ENCODE measurements at regions not wholly inside any gene's neighbourhood (a gene's known extent, or its start where the extent isn't known, plus 50 kb on each side); places are given as distances from the start of the nearest gene placed in this dataset.

GRCh38 chr5:125367702-125368101, 621.3 kb upstream of the ZNF608 start:
- no peak overlapping the region for H3K4me3 ChIP-seq (ENCODE audit: low read depth, low read length)
- ChIA-PET CTCF (no interaction called here), POLR2A (no interaction called here)
- no peak for TF ChIP-seq CTCF (IDR thresholded peaks at IDR 0.05; ENCODE audit: insufficient read depth, low read length, missing control alignments)
- no peak for DNase-seq (ENCODE audit: low read depth, low spot score)

- H3K4me3 ChIP-seq (ENCODE audit: low read depth, low read length): no peak overlapping the region
- no peak for DNase-seq (ENCODE audit: low read depth, low spot score)
- TF ChIP-seq CTCF (IDR thresholded peaks at IDR 0.05; ENCODE audit: insufficient read depth, low read length, missing control alignments): no peak
- POLR2A ChIA-PET: no interaction called here
- CTCF ChIA-PET: no interaction called here
Observed at GRCh38 chr5:125370461-125371205, 624.2 kb upstream of the ZNF608 start.

- ChIA-PET POLR2A (interaction anchor here (0.5 kb wide), 1 partner anchor 920 kb away, joined by 3 read pairs; no protein-coding TSS in a partner anchor), CTCF (no interaction called here)
- H3K4me3 ChIP-seq (ENCODE audit: low read depth, low read length): no peak overlapping the region
- peak; percentile 17 for DNase-seq (ENCODE audit: low read depth, low spot score)
- no peak for TF ChIP-seq CTCF (IDR thresholded peaks at IDR 0.05; ENCODE audit: insufficient read depth, low read length, missing control alignments)
Observed at GRCh38 chr5:125372694-125373631, 626.5 kb upstream of the ZNF608 start.

GRCh38 chr5:125375143-125375542, 628.7 kb upstream of the ZNF608 start:
- CTCF ChIA-PET: no interaction called here
- DNase-seq (ENCODE audit: low read depth, low spot score): no peak

GRCh38 chr5:125376059-125376641, 629.7 kb upstream of the ZNF608 start:
- H3K4me3 ChIP-seq (ENCODE audit: low read depth, low read length): no peak overlapping the region
- no peak for TF ChIP-seq CTCF (IDR thresholded peaks at IDR 0.05; ENCODE audit: insufficient read depth, low read length, missing control alignments)
- CTCF ChIA-PET: no interaction called here
- no peak for DNase-seq (ENCODE audit: low read depth, low spot score)
- POLR2A ChIA-PET: no interaction called here

More at GRCh38 chr5:125375143-125375542, 628.7 kb upstream of the ZNF608 start:
- no peak overlapping the region for H3K4me3 ChIP-seq (ENCODE audit: low read depth, low read length)
- POLR2A ChIA-PET: no interaction called here
- no peak for TF ChIP-seq CTCF (IDR thresholded peaks at IDR 0.05; ENCODE audit: insufficient read depth, low read length, missing control alignments)

GRCh38 chr5:125377141-125377540, 630.7 kb upstream of the ZNF608 start:
- ChIA-PET POLR2A (no interaction called here), CTCF (no interaction called here)
- no peak overlapping the region for H3K4me3 ChIP-seq (ENCODE audit: low read depth, low read length)
- TF ChIP-seq CTCF (IDR thresholded peaks at IDR 0.05; ENCODE audit: insufficient read depth, low read length, missing control alignments): no peak
- no peak for DNase-seq (ENCODE audit: low read depth, low spot score)
